Activated CD4-positive, alpha-beta T cell treated with anti-CD3 and anti-CD28 coated beads, Interleukin-2, amount 10 ng/mL, durations not matched to agents 24 days and 14 days (primary cell): ENCODE measurements at regions not wholly inside any gene's neighbourhood (a gene's known extent, or its start where the extent isn't known, plus 50 kb on each side); places are given as distances from the start of the nearest gene placed in this dataset.

Experiments used
- DNase-seq: peaks from one replicate; pipeline ENCODE4 v3.0.0; 2022
- H3K27ac Mint-ChIP-seq: one replicate; pipeline ENCODE4 v1.8.0; 2022; ENCODE audit warnings: mild to moderate bottlenecking, mixed read lengths
- H3K27me3 Mint-ChIP-seq: one replicate; pipeline ENCODE4 v1.8.0; 2022; ENCODE audit warnings: mixed read lengths
- H3K36me3 Mint-ChIP-seq: one replicate; pipeline ENCODE4 v1.8.0; 2022; ENCODE audit warnings: low read depth, mild to moderate bottlenecking, mixed read lengths
- H3K4me1 Mint-ChIP-seq: one replicate; pipeline ENCODE4 v1.8.0; 2021; ENCODE audit warnings: mixed read lengths
- H3K4me3 Mint-ChIP-seq: one replicate; pipeline ENCODE4 v1.8.0; 2022; ENCODE audit warnings: mild to moderate bottlenecking, moderate library complexity, mixed read lengths
- H3K9me3 Mint-ChIP-seq: one replicate; pipeline ENCODE4 v1.8.0; 2021; ENCODE audit warnings: mixed read lengths
- intact Hi-C: fragments of 100-400 bp; cut with micrococcal nuclease; formaldehyde crosslinking; loops from one replicate; pipeline ENCODE4 v1.15.1; 2023

DNA sequence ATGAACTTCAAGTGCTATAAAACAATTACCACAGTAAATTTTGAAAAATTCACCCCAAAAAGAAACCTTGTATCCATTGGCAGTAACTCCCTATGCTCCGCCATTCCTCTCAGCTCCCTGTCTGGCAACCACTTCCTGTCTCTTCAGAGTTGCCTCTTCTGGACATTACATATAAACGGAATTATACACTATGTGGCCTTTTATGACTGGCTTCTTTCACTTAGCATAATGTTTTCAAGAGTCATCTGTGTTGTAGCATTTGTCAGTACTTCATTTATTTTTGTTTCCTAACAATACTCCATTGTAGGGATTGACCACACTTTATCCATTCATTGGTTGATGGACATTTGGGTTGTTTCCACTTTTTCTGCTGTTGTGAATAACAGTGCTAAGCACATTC is 50.1 kb downstream of the CEP43 start:
- intact Hi-C loops, result loop anchor here (5.0 kb wide), 1 partner anchor 303 kb away; no protein-coding TSS in a partner anchor
- H3K9me3 Mint-ChIP-seq, result no peaks in the 10 kb centered on the region

DNA sequence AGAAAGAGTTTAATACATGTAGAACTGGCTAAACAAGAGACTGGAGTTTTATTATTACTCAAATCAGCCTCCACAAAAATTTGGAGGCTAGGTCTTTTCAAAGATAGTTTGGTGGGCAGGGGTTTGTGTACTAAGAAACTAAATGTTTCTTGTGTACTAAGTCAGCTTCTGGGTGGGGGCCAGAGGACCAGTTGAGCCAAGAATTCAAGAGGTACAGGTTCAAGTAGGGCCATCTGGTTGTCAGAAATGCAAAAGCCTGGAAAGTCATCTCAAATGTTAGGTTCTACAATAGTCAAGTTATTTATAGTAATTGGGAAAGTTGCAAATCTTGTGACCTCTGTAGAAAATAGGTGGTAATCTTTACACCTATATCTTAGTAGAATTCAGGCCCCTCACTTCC is 51.7 kb downstream of the CEP43 start:
- Mint-ChIP-seq H3K27ac (no peak overlapping the region), H3K9me3 (no peaks in the 10 kb centered on the region), H3K4me3 (no peak overlapping the region), H3K36me3 (no peaks in the 10 kb centered on the region), H3K4me1 (peaks cover 21% of the 10 kb centered on the region), H3K27me3 (peaks cover 5% of the 10 kb centered on the region)
- intact Hi-C loops, result no loop called here
- no peak for DNase-seq

More for the DNA sequence above, 50.1 kb downstream of the CEP43 start:
- Mint-ChIP-seq H3K27ac (no peak overlapping the region), H3K4me1 (peaks cover 21% of the 10 kb centered on the region), H3K4me3 (no peak overlapping the region), H3K36me3 (no peaks in the 10 kb centered on the region), H3K27me3 (no peaks in the 10 kb centered on the region)
- DNase-seq, result no peak

DNA sequence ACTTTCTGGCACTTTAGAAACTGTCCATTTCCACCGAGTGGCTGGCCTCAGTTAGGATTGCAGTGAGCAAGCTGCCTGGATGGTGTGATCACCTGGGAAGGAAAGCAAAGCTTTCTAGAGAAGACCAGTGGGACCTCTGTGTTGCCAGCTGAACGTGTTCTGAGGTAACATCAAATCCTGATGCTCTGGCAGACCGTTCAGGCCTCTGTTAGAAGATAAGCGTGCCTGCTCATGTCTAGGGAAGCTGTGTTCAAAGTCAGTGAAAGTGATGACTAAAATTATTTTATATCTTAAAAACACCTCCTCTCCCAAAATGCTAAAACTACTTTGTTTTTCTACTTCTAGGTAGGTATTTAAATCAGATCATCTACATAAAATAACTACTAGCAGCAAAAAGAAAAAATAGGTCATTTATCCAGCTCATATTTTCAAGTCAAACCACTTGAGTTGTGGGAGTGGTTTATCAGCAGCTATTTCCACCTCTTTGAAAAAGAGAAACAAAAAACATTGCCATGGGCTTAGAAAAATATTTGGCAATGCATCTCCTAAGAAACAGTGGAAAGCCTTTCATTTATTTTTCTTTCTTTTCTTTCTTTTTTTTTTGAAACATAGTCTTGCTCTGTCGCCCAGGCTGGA is 54.8 kb downstream of the CEP43 start:
- Mint-ChIP-seq H3K4me1 (peaks cover 2% of the 10 kb centered on the region), H3K27me3 (peaks cover 19% of the 10 kb centered on the region), H3K36me3 (no peaks in the 10 kb centered on the region), H3K27ac (no peak overlapping the region), H3K4me3 (no peak overlapping the region), H3K9me3 (peaks cover 4% of the 10 kb centered on the region)
- no peak for DNase-seq
- intact Hi-C loops, result no loop called here

DNA sequence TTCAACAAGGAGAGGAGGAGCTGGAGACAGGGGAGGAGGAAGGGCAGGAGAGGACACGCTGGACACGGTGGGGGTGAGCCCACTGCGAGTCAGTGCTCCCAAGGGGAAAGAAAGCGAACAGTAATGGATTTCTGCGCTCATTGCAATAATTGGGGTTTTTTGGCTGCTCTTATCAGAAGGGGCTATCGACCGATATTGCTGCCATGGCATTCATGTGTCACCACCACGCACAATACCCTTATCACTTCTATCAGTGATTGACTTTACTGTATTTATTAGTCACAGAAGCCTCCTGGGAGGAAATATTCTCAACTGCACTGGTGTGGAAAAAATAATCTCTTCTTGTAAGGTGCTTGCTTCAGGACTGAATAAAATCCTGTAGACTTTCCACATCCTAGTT is 55.8 kb downstream of the CEP43 start:
- intact Hi-C loops, result no loop called here
- Mint-ChIP-seq H3K4me3 (no peak overlapping the region), H3K27ac (no peak overlapping the region), H3K27me3 (peaks cover 24% of the 10 kb centered on the region), H3K4me1 (peaks cover 2% of the 10 kb centered on the region), H3K9me3 (peaks cover 8% of the 10 kb centered on the region), H3K36me3 (no peaks in the 10 kb centered on the region)
- no peak for DNase-seq

DNA sequence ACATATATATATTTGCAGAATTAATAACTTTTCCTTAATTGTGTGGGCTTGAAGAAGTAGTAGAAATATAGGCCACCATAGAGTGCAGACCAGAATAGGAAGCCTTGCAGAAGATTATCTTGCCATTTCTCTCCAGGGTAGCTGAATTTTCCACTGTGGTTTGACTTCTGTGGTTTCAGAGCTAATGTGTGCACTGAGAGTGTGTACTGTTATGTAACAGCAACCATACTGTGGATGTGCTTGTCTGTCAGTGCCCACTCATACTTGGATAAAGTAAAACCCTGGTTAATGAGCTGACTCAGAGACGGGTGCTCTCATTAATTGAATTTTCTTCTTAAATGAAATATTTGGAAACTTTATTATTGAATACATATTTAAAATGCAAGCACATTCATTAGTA is 57.2 kb downstream of the CEP43 start:
- Mint-ChIP-seq H3K36me3 (no peaks in the 10 kb centered on the region), H3K4me1 (peaks cover 2% of the 10 kb centered on the region), H3K9me3 (peaks cover 8% of the 10 kb centered on the region), H3K27me3 (peaks cover 31% of the 10 kb centered on the region), H3K27ac (no peak overlapping the region), H3K4me3 (no peak overlapping the region)
- intact Hi-C loops, result no loop called here
- peak; percentile 65 for DNase-seq

DNA sequence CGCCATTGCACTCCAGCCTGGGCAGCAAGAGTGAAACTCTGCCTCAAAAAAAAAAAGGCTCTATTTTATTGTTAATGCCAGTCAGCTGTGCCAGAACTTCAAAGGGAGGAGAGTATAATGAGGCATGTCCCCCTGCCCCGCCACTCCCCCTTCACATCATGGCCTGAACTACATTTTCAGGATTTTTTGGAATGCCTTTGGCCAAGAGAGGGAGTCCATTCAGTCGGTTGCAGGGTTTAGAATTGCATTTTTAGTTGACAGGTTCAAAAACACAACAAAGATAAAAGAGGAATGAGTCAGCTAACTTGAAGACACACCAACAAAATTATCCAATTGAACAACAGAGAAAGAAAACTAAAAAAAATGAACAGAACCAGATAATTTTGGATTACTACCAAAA is 59.1 kb downstream of the CEP43 start:
- Mint-ChIP-seq H3K27ac (no peak overlapping the region), H3K4me1 (peaks cover 2% of the 10 kb centered on the region), H3K36me3 (no peaks in the 10 kb centered on the region), H3K9me3 (peaks cover 8% of the 10 kb centered on the region), H3K4me3 (no peak overlapping the region), H3K27me3 (peaks cover 45% of the 10 kb centered on the region)
- no peak for DNase-seq
- intact Hi-C loops, result no loop called here
